HG02642 (cell line): ENCODE measurements at regions not wholly inside any gene's neighbourhood (a gene's known extent, or its start where the extent isn't known, plus 50 kb on each side); places are given as distances from the start of the nearest gene placed in this dataset.

ENCODE experiments used
- ATAC-seq: cut with Tn5 transposase; IDR thresholded peaks from one replicate; pipeline ENCODE4 v1.9.1; 2021; ENCODE audit warnings: mild to moderate bottlenecking; ENCODE audit not compliant: unreplicated experiment, poor library complexity

DNA sequence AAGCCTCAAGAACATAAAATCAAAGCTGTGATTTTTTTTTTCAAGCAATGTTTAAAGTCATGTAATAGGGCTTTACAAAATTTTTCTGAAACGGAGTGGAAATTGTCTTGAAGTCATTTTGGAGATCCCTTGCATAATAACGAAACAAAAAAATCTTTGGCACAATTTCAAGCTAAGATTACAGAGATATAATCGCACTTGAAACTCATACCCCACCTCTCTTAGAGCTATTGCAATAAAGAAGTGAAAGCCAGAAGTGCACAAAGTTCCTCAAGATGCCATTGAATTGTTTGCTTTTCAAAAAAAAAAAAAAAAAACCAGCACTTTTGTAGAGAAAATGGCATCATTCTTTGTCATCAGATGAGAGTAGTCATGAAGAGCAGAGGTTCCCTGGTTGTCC lies 152.3 kb downstream of the PAX3 start:
- ATAC-seq: no peak

DNA sequence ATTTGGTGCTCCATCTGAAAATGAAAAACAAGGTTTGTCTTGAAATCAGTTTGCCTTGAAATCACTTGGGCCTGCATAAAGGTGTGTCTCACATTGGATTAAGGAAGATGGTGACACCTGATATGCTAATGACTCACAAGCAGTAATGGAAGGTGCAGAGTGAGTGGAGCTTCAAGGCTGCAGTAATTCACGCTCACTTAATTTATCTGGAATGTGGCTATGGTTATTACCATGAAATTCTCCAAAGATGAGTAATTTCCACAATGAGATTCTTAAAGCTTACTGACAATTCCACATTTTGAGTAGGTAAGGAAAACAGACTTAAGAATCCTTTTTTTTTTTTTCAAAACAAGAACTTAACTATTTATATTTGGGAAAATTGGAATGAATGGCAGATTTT lies 156.8 kb downstream of the PAX3 start:
- no peak for ATAC-seq

DNA sequence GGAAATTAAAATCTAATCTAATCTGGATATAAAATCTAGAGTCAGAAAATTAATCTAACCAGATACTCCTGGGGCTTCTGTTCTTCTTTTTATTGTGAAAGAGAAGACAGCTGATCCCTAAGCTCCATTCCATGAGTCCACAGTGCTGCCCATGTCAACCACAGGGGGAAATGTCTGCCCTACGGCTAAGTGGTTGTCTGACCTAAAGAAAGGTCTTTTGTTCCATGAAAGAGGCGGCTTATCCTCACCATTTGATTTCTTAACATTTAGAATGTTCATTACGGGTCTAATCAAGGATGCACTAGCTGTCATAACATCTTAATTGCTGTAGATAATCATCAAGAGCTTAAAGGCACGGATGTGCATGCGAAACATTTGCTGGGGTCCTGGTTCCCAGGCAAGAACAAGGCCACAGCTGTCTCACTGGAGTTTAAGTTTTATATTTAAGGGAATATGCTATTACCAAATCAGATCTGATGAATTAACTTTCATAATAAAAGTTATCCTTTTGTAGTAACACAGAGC lies 162.6 kb downstream of the PAX3 start:
- ATAC-seq: no peak

DNA sequence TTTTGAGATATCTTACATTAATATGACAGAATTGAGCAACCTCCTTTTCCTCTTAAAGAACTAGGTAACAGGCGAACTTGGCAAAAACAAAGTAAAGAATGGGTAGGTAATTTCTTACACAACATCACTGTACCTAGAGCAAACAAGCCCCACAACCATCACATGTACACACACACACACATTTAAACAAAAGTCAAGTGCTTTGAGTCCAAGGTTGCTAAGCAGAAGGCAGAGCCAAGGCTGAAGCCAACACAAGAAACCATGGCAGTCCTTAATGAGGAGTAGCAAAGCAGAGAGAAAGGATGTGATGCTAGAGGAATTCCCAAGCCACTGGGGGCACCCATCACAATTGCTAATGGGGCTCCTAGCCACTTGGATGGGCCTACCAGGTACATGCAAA lies 164.1 kb downstream of the PAX3 start:
- no peak for ATAC-seq

DNA sequence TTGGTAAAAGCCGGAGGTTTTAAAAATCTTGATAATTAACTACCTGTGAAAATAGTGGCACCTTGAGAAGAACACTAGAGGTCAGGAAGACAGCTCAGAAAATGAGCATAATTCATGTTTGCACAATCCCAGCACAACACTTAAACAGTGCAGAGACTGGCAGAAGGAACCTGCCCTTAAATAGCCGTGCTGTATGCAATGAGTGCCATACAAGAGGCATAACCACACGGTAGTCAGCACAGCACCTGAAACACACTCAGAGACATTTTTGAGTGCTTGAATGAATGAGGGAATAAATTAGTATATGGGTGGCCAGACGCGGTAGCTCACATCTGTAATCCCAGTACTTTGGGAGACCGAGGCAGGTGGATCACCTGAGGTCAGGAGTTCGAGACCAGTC lies 164.9 kb downstream of the PAX3 start:
- ATAC-seq: no peak

DNA sequence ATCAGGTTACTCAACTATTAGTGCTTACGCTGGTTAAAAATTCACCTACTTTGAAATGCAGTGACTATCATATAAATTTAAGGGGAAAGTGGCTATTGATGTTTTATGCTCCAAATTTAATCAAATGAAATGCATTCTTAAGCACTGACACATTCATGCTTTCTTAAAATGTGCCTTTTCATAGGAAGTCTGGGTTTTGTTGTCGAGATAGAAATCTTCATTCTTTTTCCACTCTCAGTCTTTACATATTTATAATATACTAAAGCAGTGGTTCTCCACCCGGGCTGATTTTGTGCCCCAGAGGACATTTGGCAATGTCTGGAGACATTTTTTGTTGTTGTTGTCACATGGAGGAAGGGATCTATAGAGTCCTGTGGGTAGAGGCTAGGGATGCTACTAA lies 167.9 kb downstream of the PAX3 start:
- ATAC-seq: no peak

DNA sequence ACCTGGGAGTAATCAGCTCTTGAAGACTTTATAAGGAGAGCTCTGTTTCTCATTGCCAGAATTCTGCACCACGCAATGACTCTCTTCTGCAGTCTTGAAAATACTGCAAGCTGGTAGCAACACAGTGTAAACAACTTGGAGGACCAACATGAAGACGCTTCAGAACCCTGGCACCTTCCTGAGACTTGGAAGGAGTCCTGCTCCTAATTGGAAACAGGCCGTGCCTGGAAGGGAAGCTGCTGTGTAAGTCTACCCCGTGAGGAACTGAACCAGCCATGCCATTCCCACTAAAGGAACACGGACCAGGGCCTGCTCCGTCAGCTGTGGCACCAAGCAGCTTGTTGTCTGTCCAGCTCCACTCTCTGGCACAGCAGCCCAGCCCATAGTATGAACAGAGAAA lies 171.1 kb downstream of the PAX3 start:
- no peak for ATAC-seq

DNA sequence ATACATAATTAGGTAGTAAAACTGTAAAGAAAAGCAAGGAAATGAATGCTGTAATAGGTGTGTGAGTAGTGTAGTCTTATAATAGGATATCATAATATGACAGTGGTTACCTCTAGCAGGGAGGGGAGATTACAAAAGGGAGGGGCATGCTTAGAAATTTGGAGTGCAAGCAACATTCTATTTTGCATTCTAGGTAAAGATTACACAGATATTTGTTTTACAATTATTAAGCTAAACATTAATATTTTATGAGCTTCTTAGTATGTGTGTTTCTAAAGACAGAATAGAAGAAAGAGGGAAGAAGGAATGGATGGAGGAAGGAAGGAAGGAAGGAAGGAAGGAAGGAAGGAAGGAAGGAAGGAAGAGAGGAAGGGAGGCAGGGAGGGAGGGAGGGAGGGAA lies 177.9 kb downstream of the PAX3 start:
- ATAC-seq: no peak

DNA sequence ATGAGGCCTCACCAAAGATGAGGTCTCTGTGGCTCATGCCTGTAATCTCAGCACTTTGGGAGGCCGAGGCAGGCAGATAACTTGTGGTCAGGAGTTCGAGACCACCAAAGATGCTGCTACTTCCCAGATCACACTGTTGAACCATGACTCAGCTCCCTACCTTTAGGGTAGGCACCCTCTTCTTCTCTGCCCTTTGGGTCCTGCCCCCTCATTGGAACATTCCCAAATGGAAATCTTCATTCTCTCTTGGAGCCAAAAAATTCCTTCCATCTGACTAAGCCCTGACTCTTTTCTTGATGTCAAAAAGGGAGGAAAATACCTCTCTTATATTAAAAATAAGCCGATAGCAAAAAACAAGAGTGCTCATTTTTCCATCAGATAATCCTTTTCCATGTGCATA lies 183.5 kb downstream of the PAX3 start:
- ATAC-seq: no peak

DNA sequence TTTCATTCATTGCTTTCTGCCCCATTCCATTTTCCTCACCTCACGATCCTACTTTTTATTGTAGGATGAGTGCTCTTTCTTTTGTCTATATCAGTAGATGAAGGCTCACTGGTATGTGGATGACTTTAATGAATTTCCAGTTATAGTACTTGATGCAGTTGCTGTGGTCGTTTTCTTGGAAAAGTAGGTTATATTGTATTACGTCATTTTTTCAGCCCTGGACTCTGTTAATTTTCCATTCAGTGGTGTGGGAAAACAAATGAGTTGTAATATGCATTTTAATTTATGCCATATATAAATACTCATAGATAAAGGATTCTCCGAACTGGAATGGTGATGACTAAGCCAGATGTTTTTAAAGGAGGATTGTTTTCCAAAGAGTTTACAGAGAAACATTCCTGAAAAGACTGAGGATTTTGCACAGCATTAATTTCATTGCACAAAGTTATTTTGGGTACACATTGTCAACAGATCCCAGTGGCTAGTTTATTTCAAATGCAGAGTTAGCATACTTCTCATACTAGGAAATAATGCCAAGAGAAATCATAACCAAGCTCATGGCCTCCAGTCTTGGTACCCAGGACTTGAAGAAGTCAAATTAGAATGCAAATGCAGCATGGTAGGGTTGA lies 189.7 kb downstream of the PAX3 start:
- no peak for ATAC-seq

DNA sequence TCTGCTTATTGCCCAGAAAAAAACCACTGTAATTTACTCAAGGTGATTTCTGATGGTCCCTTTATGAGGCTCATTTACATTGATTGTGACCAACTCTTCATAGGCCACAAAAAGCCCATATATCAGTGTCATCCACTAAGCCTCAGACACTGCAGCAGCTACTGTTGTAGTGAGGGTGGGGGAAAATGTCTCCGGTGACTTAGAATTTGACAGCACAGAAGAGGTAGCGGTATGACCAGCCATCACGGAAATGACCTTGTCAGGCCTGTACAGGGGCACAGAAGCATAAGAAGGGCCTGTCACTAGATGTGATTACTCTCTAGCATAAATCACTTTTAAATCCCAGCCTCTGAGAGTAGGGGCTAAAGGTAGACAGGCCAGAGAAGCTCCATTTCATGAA lies 190.3 kb downstream of the PAX3 start:
- ATAC-seq: no peak

DNA sequence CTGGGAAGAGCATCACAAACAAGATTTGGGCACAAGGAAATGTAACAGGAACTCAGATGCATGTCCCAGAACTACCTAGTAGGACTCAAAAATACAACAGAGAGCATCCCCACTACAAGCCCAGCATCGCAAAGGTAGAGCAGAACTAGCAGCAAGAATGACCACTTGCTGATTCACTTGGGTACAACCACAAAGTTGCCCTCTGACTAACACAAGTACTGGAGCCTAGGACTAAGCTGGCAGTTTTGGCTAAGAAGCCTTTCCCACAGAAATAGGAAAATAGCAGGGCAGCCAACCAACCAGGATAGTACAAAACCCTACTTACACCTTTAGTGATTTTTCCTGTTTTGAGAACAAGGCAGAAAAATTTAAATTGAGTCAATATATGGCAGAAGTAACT lies 193.8 kb downstream of the PAX3 start:
- no peak for ATAC-seq

DNA sequence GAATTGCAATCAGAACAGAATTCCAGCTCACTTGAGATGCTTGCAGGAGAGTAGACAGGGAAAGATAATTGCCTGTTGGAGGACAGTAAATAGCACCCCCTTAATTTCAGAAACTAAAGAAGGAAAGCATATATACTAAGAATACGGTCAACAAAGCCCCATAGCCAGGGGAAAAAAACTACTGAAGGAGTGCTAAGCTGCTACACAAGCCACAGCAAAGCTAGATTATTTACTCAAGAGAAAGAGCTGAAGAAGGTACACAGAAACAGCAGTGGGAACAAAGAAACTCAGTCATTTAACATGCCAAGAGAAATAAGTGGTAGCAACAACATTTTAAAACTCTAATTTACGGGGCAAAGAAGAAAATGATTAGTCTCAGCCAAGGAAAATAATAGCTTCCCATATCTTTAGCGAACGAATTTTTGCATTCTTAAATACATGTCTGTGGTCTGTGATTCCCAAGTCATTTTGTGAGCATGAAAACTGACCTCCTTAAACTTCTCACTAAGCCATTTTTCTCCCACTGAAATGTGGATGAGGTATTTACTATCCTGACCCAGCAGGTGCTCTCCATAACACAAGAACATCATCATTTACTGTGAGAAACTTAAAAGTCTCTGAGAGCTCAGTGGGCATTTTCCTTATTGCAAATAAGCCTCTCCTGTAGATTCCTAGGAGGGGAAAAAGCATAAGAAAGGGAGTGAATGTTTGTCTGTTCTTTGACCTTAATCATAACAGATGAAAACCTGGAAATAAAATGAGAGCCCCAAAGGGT lies 196.0 kb downstream of the PAX3 start:
- no peak for ATAC-seq

DNA sequence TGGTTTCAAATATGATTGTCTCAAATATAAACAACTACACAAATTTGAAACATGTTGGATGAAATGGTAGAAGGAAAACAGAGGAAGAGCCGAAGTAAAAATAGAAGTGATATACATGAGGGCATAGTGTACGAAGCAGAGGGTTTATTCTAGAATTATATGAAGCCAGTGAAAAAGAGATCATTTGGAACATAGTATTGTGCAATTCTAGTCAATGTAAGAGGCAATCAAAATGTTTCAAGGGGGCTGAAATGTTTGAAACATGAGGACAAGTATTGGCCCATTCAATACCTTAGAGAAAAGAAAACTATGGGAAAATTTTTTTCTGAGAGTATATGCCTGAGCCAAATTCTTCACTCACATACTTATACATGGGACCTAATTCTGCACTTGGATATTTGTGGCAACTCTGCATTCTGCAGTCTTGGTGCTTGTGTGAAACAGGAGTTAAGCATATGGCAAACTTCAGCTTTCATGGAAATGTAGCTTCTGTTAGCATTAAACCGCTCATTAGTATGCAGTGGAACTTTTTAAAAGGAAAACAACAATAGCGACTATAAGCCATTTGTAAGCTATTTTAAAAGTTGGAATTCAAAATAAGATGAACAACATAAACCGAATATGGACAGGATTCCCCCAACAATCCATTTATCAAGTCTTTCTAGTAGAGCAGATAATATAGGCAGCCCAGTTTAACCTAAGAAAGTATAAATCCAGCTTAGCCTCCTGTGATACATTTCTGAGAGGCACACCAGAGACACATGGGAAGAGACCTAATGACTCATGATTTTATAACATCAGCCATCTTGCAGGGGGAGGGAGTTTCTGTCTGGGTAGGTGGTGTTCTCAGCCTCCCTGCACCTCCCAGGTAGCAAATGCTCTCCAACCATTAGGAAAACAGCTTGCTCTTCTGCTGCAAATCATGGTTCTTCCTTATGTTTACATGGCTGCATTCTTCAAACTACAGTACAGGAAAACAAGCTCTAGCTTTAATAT lies 197.8 kb downstream of the PAX3 start:
- ATAC-seq: no peak

DNA sequence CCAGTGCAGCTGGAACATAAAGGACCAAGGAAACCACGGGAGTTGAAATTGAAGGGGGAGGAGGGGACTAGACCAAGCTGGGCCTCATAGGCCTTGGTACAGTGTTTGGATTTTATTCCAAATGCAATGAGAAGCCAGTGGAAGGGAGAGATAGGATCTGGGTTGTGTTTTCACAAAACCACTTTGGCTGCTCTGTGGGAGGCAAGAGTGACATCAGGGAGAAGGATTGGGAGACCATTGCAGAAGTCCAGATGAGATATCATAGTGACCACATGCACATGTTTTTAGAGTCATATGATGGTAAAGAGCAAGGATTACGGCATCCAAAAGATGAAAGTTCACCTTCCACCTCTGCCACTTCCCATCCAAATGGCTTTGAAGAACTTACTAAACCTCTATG lies 210.2 kb downstream of the PAX3 start:
- ATAC-seq: no peak

DNA sequence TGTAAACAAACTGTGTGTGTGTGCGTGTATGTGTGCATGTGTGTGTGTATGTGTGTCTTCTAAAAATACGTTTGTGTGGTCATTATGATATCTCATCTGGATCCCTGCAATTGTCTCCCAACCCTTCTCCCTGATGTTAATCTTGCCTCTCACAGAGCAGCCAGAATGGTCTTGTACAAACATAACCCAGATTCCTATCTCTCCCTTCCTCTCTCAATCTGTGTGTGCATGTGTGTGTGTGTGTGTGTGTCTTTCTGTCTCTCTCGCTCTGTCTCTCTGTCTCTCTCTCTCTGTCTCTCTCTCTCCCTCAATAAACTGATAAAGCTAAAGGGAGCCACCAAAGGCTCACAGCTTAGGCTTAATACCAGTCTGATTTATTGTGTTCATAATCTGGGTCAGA lies 210.8 kb downstream of the PAX3 start:
- no peak for ATAC-seq

DNA sequence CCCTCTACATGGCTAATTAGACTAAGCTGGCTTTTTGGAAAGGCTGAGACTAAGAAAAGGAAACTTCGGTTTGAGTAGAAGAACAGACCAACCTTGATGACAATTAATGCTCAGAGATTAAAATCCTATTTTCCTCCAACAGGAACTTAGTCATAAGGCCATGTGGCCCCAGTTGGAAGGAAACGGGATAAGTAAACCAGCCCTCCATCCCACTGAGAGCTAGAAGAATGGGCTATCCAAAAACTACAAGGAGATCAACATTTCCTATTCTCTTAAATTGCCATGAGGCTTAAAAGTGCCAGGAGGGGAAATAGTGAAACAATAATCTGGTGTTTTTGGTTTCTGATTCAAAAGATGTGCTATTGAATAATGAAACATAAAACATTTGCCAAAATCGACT lies 216.6 kb downstream of the PAX3 start:
- no peak for ATAC-seq

DNA sequence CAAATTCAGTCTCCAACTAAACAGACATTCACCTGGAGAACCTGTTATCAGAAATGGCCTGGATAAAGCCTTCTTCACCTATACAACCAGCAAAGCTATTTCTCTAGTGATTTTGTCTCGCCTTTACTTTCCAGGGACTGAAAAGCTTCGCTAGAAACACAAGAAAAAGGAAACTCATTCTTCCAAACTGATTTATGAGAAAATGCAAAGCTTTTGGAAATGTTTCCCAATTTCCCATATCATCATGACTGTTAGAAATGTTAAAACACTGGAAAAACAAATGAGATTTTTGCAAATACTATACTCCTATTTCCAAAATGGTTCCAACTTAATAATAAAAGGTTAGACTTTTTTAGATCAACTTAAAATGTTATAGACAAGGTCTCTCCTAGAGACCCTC lies 218.7 kb downstream of the PAX3 start:
- no peak for ATAC-seq

DNA sequence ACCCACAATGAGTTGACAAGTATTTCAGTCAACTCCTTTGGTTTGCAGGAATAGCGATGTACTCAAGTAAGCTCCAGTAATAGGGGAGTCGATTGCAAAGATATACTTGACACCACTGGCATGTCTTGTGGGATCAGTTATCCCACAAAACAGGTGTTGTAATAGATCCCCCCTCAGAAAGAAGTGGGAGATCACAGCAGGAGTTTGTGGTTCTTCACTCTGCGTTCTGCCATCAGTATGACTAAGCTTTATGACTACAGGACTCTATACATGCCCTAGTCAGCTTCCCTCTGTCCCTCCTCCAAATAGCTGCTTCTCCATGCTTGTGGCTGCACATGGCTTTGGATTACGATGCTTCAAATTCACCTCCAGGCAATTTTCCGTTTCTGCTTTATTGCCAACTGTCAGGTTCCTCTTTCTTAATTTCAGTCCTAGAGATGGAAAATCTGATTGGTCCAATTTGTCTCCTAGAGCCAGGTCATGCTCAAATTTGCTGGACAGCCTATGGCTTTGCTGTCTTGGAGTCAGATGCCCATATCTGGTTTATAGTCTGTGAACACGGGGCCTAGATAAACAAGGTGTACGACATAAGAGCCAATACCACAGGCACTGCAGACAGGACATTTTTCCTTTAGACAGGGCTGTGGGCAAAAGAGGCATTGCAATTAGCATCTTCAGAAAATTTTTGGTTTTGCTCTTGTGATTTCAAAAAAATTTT lies 221.7 kb downstream of the PAX3 start:
- ATAC-seq: no peak

DNA sequence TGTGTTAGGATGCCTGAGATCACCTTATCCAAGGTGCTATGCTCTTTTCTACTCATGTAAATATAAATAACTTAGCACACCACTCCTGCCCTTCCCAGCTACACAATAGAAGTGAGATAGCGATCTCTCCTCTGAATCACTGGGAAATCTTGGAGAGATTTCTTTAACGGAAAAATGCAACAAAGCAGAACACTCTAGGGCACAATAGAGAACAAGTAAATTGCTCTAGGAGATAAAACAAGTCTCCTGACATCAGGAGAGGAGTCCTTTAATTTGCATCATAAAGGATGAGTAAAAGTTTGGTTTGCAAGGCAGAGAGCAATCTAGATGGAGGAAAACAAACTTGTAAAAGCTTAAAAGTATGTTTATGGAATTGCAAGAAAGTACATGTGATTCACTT lies 224.1 kb downstream of the PAX3 start:
- no peak for ATAC-seq
